Stimulated activated naive CD8-positive, alpha-beta T cell treated with anti-CD3 and anti-CD28 coated beads, Interleukin-15, Interleukin-2, amounts not matched to agents 100 U/mL and 50 U/mL, for 24 hours (primary cell): ENCODE measurements at regions not wholly inside any gene's neighbourhood (a gene's known extent, or its start where the extent isn't known, plus 50 kb on each side); places are given as distances from the start of the nearest gene placed in this dataset.

Experiments
- ATAC-seq: fragments of 150-1000 bp; cut with Tn5 transposase; one replicate; pipeline ENCODE4 v1.10.0; 2021
- DNase-seq: peaks from one replicate; pipeline ENCODE4 v3.0.0; 2021

DNA sequence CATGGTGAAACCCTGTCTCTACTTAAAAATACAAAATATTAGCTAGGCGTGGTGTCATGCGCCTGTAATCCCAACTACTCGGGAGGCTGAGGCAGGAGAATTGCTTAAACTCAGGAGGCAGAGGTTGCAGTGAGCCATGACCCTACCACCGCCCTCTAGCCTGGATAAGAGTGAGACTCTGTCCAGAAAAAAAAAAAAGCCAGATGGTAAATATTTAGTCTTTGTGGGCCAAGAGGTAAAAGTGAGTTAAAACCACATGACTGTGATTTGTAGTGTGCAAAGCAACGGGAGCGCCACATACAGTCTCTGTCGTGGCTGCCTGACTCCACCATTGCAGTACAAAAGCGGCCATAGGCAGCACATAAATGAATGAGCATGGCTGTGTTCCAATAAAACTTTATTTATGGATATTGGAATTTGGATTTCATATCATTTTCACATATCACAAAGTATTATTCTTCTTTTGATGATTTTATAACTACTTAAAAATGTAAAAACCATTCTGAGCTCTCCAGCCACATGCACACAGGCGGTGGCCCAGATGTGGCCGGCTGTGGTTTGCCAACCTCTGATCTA lies 51.8 kb upstream of the CASZ1 start:
- DNase-seq (no peak), ATAC-seq (no peak)

GRCh38 chr1:10850026-10850425 lies 53.6 kb upstream of the CASZ1 start:
- ATAC-seq (no peak), DNase-seq (no peak)

GRCh38 chr1:10851024-10852013 lies 54.9 kb upstream of the CASZ1 start:
- DNase-seq (no peak), ATAC-seq (no peak)

DNA sequence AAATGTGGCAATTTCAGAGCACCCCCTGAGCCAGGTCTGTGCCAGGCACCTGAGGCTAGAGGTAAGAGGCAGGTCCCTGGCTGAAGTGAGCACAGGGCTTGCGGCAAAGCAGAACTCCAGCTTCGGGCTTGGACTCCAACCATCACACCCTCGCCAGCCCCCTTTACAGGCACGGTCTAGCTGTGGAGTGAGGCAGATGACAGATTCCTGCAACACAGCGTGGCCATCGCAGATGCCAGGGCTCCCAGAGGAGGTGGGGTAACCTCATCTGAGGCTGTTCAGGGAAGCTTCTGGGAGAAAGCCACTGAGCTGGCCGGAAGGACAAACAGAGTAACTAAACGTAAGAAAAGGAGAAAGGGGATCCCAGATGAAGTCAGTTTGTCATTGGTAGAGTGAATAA lies 55.6 kb upstream of the CASZ1 start:
- no peak for ATAC-seq

GRCh38 chr1:10852486-10852885 lies 56.0 kb upstream of the CASZ1 start:
- DNase-seq = no peak

More for the DNA sequence above, 55.6 kb upstream of the CASZ1 start:
- no peak for DNase-seq

GRCh38 chr1:10852998-10853520 lies 56.6 kb upstream of the CASZ1 start:
- ATAC-seq (no peak), DNase-seq (no peak)

More at GRCh38 chr1:10852486-10852885, 56.0 kb upstream of the CASZ1 start:
- no peak for ATAC-seq

GRCh38 chr1:10853701-10854100 lies 57.3 kb upstream of the CASZ1 start:
- ATAC-seq (no peak), DNase-seq (no peak)

DNA sequence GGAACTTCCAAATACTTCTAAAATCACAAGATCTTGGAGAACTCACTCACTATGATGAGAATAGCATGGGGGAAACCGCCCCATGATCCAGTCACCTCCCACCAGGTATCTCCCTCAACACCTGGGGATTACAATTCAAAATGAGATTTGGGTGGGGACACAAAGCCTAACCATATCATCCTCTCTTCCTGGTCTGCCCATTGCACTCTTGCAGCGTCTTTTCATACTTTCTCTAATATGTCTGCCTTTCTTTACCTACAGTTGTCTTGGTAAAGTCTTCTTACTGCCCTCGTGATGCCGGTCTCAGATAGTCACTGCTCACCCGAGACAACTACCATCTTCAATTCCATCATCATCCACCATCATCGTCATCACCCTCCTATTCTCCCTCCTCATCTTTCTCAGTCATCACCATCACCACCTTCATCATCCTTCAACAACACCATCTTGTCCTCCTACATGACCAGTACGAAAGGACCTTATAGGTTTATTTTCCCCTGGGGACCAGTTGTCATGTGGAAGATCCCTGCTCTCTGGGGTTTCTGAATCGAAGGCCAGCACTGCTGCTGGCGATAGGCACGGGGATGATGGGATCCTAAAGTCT lies 58.5 kb upstream of the CASZ1 start:
- ATAC-seq (no peak), DNase-seq (no peak)

GRCh38 chr1:10856176-10856683 lies 59.8 kb upstream of the CASZ1 start:
- ATAC-seq (no peak), DNase-seq (no peak)

- ATAC-seq (no peak), DNase-seq (no peak)
Observed at GRCh38 chr1:10856863-10857598, 60.6 kb upstream of the CASZ1 start.

DNA sequence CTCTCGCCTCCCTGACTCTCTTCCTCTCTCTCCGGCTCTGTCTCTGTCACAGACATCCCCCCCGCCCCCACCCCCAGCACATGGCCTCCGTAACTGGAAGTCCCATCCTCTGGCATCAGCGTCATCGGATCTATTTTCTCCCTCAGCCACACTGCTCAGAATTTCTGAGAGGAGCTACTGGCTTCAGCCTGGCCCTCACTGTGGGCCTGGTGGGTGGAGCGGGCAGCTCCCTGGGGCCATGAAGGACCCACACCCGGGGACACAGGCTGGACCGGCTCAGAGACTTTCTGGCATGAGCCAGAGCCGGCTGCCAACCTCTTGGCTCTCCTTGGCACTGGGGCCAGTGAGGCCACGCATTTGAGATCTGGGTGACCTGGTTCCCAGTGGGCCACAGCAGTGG lies 61.2 kb upstream of the CASZ1 start:
- DNase-seq (no peak), ATAC-seq (no peak)

DNA sequence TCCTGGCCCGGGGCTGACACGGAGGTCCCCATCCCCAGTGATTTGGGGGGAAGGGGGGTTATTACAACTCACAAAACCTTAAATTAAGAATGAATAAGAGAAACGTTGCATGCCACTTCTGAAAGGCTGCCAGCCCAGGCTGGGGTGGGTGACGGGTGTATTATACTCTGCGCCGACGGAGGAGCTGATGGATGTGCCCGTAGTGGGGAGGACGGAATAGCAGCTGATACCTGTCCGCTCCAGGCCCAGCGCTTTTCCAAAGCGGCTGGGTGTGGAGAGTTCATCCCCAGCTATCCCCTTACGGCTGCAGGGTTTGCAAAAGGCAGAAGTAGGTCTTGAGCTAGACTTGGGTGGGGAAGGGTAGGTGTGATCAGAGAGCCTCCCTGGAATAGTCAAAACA lies 63.8 kb upstream of the CASZ1 start:
- DNase-seq (no peak), ATAC-seq (no peak)

DNA sequence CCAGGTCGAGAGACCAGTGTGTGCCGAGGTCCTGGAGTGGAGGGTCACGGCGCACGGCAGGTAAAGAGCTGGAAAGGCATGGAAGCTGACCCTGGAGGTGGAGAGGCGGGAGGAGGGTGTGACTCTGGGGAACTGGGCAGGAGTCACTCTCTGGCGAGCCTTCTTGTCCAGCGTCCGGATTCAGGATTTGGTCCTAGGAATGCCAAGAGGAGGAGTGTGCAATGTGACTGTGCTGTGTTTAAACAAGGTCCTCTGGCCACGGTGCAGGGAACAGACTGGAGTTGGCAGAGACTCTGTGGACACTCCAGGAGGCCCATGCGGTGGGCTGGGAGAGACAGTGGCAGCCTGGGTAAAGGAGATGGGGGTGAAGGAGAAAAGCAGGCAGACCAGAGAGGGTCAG lies 64.2 kb upstream of the CASZ1 start:
- ATAC-seq (no peak), DNase-seq (no peak)

DNA sequence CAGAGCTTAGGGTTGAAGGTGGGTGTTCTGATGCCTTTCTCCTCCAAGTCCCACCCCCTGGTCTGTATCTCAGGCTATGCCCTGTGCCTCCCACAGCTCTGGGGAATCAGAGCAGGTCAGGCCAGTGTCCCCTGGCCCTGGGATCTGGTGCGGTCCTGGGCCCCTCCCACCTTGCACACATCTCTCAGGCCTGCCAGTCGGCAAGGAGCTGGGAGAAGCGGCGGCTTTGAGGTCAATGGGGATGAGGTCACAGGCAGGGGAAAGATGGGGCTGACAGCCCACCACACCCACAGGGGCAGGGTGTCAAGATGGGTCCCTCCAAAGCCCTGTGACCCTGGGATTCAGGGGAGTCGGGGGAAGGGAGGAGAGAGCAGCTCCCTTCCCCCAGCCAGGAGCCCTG lies 65.4 kb upstream of the CASZ1 start:
- DNase-seq (no peak), ATAC-seq (no peak)

- DNase-seq = no peak
- ATAC-seq = no peak
Observed at GRCh38 chr1:10862743-10863335, 66.4 kb upstream of the CASZ1 start.

DNA sequence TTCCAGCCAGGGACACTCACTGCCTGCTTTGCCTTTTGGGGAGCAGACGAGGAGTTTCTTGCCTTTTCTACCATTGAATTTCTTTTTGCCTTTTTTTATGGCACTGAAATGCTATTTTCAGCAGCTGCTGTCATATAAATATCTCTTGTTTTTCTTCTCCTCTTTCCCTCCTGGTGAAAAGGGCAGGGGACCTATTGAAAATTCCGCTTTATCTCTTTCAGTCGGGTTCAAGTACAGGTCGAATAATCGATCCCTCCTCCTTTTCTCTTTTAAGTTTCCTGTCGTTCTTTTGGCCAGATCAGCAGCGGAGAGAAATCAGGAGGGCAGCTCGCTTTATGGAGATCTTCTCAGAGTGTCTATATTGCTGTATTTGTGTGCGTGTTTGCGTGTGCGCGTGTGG lies 67.4 kb upstream of the CASZ1 start:
- no peak for ATAC-seq
- no peak for DNase-seq

DNA sequence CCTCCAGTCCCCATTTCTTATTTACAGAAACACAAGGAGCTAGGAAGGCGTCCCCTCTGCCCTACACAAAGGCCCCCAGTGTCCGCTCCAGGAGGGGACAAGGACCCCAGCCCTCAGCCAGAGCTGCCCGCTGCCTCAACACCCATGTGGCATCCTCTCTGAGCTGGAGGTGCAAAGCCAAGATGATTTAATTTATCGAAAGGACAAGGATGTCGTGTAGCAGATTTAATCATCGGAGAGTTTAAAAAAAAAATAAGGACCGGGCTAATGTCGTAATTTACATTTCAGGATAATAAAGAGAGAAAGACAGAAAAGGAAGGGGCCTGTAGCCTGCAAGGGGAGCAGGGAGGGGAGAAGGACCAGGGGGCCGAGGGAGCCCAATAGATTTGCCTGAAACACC lies 68.3 kb upstream of the CASZ1 start:
- ATAC-seq (no peak), DNase-seq (no peak)

DNA sequence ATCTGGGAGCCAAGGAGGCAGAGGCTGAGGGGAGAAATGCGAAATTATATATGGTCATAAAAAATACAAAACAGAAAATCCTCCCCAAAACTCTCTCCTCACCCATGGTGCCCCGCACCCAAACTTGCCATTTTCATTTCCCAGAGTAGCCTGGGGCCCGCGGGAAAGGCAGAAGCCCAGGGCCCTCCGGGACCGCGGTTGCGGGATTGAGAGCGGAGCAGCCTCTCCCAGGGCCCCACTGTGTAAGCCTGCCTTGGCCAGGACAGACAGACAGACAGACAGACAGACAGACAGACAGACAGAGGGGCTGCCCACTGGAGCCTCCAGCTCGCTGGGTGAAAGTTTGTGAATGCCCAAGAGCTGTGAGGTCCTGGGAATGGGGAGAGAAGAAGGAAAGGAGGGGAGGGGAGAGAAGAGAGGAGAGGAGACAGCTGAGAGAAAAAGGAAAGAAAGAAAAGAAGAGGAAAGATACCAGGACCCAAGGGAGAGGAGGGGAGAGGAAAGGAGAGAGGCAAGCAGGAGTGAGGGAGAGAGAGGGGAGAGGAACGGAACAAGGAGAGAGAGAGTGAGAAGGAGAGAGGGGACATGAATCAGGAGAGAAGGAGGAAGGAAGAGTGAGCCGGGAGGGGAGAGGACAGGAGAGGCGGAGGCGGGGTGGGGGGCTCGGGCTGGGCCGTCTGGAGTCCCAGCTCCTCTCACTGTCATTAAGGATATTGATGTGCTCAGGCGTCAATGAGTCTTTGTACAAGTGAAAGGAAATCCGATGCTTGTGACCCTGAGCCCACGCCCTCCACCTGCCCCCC lies 69.3 kb upstream of the CASZ1 start:
- DNase-seq (no peak), ATAC-seq (no peak)

DNA sequence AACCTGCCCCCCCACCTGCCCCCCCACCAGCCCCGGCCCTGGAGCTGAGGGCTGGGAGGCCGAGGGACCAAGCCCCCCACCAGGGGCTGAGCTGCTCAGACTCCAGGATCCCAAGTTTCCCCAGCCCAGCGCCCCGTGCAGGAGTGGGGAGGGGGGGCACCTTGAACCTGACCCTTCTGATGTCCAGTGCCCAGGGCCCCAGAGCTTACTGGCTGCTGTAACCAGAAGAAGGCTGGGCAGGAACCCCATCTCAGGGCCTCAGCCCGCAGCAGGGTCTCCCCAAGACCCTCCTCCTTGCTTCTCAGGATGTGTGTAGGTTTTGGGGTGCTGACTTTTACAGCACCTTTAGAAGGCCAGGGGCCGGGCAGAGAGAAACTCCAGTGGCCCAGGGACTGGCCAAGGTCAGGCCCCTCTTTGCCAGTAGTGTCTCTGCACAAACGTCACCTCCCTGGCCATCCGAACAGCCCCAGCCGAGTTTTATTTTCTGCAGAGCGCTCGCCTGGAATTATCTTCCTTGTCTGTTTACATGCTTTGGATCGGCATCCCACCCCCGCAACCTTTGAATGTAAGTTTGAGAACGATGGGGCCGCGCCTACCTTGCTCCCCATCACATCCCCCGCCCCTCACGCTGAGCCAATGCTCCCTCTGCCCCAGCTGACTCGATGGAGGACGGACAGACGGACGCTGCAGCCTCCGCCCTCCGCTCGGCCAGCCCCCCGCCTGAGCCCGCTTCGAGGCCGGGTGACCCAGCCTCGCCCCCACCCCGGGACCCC lies 70.1 kb upstream of the CASZ1 start:
- DNase-seq (peak; percentile 29), ATAC-seq (peak; percentile 22)

DNA sequence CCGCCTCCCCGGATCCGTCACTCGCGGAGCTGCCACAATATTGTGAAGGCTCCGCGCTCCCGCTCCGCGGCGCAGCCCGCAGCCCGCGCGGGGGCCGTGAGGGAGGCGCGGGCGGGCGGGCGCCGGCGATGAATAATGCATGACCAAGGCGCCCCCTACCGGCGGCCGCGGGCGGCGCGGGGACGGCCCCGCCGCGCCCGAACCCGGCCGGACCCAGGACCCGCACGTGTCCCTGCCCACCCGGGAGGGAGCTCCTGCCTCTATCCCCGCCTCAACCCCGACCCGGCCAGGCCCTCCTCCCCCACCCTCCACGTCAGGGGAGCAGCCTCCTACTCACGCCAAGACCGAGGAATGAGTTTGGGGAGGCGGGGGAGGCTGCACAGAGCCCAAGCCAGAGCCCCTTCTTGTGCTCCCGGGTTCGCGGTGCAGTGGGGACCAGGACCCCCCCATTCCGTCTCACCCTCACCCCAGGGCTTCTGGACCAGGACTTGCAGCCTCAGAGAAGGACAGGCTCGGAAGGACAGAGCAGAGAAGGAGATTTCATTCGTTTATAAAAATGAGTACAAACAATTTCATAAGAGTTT lies 70.8 kb upstream of the CASZ1 start:
- peak; percentile 60 for ATAC-seq
- DNase-seq = peak; percentile 75
